HepG2 (cell line): ENCODE measurements at regions not wholly inside any gene's neighbourhood (a gene's known extent, or its start where the extent isn't known, plus 50 kb on each side); places are given as distances from the start of the nearest gene placed in this dataset.

ENCODE experiments used
- ATAC-seq: fragments of 200-7000 bp; cut with Tn5 transposase; 3 replicates; pipeline ENCODE4 v1.9.1; 2020; ENCODE audit warnings: mild to moderate bottlenecking, moderate library complexity
- BruUV-seq: library from RNA; stranded (reverse); fragments of 400-500 nt; replicated peaks from 2 replicates; lab custom pipeline; 2021; lab: Mats Ljungman, UMichigan
- CTCF ChIA-PET: fragments of 300-600 bp; formaldehyde crosslinking; extraction: SDS; loops from one replicate; lab custom pipeline; 2021; ENCODE audit warnings: low total read pairs, inconsistent platforms, low intra/inter-chr PET ratio; lab: Yijun Ruan, JAX
- POLR2A ChIA-PET: fragments of 350-600 bp; sonication (Branson Sonifier 250); formaldehyde crosslinking; loops from one replicate; lab custom pipeline; 2020; ENCODE audit warnings: antibody characterized with exemption, inconsistent platforms; lab: Yijun Ruan, JAX
- DNase-seq: peaks from one replicate; pipeline ENCODE4 v3.0.0-alpha.2; 2015; ENCODE audit warnings: low spot score
- FAIRE-seq: peaks from 3 replicates; lab custom pipeline; 2011; peaks lifted over from hg19 to GRCh38; lab: Jason Lieb, UNC
- H2AFZ ChIP-seq: one replicate; pipeline ENCODE4 v1.6.1; 2011; ENCODE audit warnings: low read length, inconsistent platforms
- H3K27ac ChIP-seq: fragments of 300-600 bp; 3 replicates; pipeline ENCODE4 v1.8.0; 2011; ENCODE audit warnings: mixed run types, mild to moderate bottlenecking, mixed read lengths, low read length, inconsistent platforms; ENCODE audit not compliant: insufficient read depth; ENCODE audit errors: extremely low read length
- H3K27me3 ChIP-seq, 2 experiments: fragments of 200-600 bp in 1 of 2; 2 replicates in 1 of 2; 3 replicates in 1 of 2; pipeline versions ENCODE4 v1.6.0 to v1.8.0; 2011; ENCODE audit warnings: low read length in 2 of 2, mild to moderate bottlenecking in 2 of 2, moderate library complexity in 2 of 2, inconsistent platforms in 1 of 2; ENCODE audit not compliant: insufficient read depth in 2 of 2, control insufficient read depth in 1 of 2
- H3K36me3 ChIP-seq, 2 experiments: fragments of 200-600 bp in 1 of 2; replicated peaks in 1 of 2; 2 replicates in 1 of 2; 3 replicates in 1 of 2; pipeline versions ENCODE4 v1.5.1 to v1.8.0; 2011; ENCODE audit warnings: low read length in 2 of 2, inconsistent platforms in 1 of 2; ENCODE audit not compliant: insufficient read depth in 2 of 2, control insufficient read depth in 1 of 2
- H3K4me1 ChIP-seq: 2 replicates; pipeline ENCODE4 v1.5.1; 2012; ENCODE audit warnings: low read length, inconsistent platforms; ENCODE audit not compliant: insufficient read depth
- H3K4me2 ChIP-seq: 2 replicates; pipeline ENCODE4 v1.6.0; 2011; ENCODE audit warnings: low read depth, low read length, inconsistent platforms
- H3K4me3 ChIP-seq, 3 experiments: fragments of 200-600 bp in 1 of 3; sonication (generic), shearing (Covaris generic) in 1 of 3; replicated peaks in 1 of 3; 2 replicates each; pipeline ENCODE4 v1.5.1; 2011 to 2016; ENCODE audit warnings: low read length in 3 of 3, inconsistent platforms in 2 of 3, low read depth in 2 of 3, mild to moderate bottlenecking in 2 of 3, control low read depth in 1 of 3, mixed read lengths in 1 of 3; ENCODE audit not compliant: insufficient read depth in 1 of 3
- H3K79me2 ChIP-seq: one replicate; pipeline ENCODE4 v1.6.1; 2011; ENCODE audit warnings: low read length, inconsistent platforms; ENCODE audit not compliant: insufficient read depth
- H3K9ac ChIP-seq: 2 replicates; pipeline ENCODE4 v1.6.0; 2011; ENCODE audit warnings: mild to moderate bottlenecking, low read depth, low read length, inconsistent platforms; ENCODE audit not compliant: insufficient read depth
- H3K9me3 ChIP-seq: 2 replicates; pipeline ENCODE4 v1.5.1; 2012; ENCODE audit warnings: mild to moderate bottlenecking, low read length
- H4K20me1 ChIP-seq: 2 replicates; pipeline ENCODE4 v1.6.0; 2011; ENCODE audit warnings: inconsistent platforms, mild to moderate bottlenecking, low read length, moderate library complexity; ENCODE audit not compliant: insufficient read depth
- EEA1 ChIP-seq: sonication (generic); formaldehyde crosslinking; IDR thresholded peaks from 2 replicates; pipeline ENCODE4 v1.5.1; 2020; ENCODE audit warnings: mild to moderate bottlenecking, missing genetic modification reagents, borderline replicate concordance
- ERF ChIP-seq: IDR thresholded peaks from 2 replicates; pipeline ENCODE4 v1.6.1; 2018; ENCODE audit warnings: missing biosample characterization, missing genetic modification reagents
- ESRRA ChIP-seq: sonication (generic); formaldehyde crosslinking; IDR thresholded peaks from 2 replicates; pipeline ENCODE4 v1.5.1; 2020; ENCODE audit warnings: mild to moderate bottlenecking, low read depth, missing genetic modification reagents
- FOXC1 ChIP-seq: sonication (generic); formaldehyde crosslinking; IDR thresholded peaks from 2 replicates; pipeline ENCODE4 v1.8.0; 2022; ENCODE audit warnings: mild to moderate bottlenecking, missing genetic modification reagents, borderline replicate concordance
- GABPA ChIP-seq, 2 experiments: IDR thresholded peaks; 2 replicates each; pipeline ENCODE4 v1.6.1; 2011 to 2016; ENCODE audit warnings: low read depth in 2 of 2, low read length in 1 of 2, missing biosample characterization in 1 of 2, missing genetic modification characterization in 1 of 2
- GABPB1 ChIP-seq: IDR thresholded peaks from 2 replicates; pipeline ENCODE4 v1.6.1; 2016; ENCODE audit warnings: mild to moderate bottlenecking, missing genetic modification reagents, moderate library complexity, missing compliant biosample characterization
- KDM4B ChIP-seq: sonication (generic); formaldehyde crosslinking; IDR thresholded peaks from 2 replicates; pipeline ENCODE4 v1.4.0; 2020; ENCODE audit warnings: missing genetic modification reagents
- KDM6A ChIP-seq: IDR thresholded peaks from 2 replicates; pipeline ENCODE4 v1.6.1; 2016; ENCODE audit warnings: low read depth
- ZC3H13 ChIP-seq: sonication (generic); formaldehyde crosslinking; IDR thresholded peaks from 2 replicates; pipeline ENCODE4 v1.8.1; 2023; ENCODE audit warnings: mild to moderate bottlenecking, missing genetic modification reagents, moderate library complexity
- ZEB1 ChIP-seq: IDR thresholded peaks from 2 replicates; pipeline ENCODE4 v1.6.1; 2012; ENCODE audit warnings: mild to moderate bottlenecking, low read depth, inconsistent platforms; ENCODE audit not compliant: insufficient replicate concordance
- ZNF766 ChIP-seq: sonication (generic); formaldehyde crosslinking; IDR thresholded peaks from 2 replicates; pipeline ENCODE4 v1.5.0; 2020; ENCODE audit warnings: missing genetic modification reagents, borderline replicate concordance
- WGBS: methylation state at CpG from one replicate; pipeline ENCODE4 v1.1.6; 2017; ENCODE audit warnings: low lambda C conversion rate; 5-methylcytosine and 5-hydroxymethylcytosine counted together
- in situ Hi-C: cut with HindIII; loops from 2 replicates; pipeline ENCODE4 v1.10.0; 2017; ENCODE audit warnings: low pct_unique_long_range_greater_than_20kb; ENCODE audit not compliant: extremely low pct_ligation_motif_present
- intact Hi-C: fragments of 100-400 bp; cut with micrococcal nuclease; formaldehyde crosslinking; loops from one replicate; pipeline ENCODE4 v1.10.0; 2022; ENCODE audit not compliant: unreplicated experiment
- TF ChIP-seq, protein P1 (sequence below): sonication (generic); formaldehyde crosslinking; IDR thresholded peaks from 2 replicates; pipeline ENCODE4 v1.4.0; 2020; ENCODE audit warnings: mild to moderate bottlenecking, missing genetic modification reagents

DNA sequence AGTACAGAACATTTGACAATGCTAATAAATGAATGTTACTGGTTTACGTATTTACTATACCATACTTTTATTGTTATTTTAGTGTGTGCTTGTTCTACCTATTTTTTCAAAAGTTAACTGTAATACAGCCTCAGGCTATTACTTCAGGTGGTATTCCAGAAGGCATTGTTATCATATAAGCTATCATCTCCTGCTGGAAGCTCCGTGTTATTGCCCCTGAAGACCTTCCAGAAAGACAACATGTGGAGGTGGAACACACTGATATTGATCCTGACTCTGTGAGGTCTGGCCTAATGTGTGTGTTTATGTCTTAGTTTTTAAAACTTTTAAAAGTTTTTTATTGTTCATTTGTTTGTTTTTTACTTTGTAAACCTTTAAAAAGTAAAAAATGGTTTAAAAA is 509.8 kb upstream of the SPRY2 start:
- ChIA-PET POLR2A (no interaction called here), CTCF (no interaction called here)
- H3K4me3 ChIP-seq: no peak overlapping the region
- no peak overlapping the region for H3K27ac ChIP-seq
- DNase-seq (no peak), ATAC-seq (no peak), FAIRE-seq (no peak)
- H3K36me3 ChIP-seq: no peaks in the 10 kb centered on the region
- no peak overlapping the region for H3K9ac ChIP-seq
- BruUV-seq: no TSS peak
- H4K20me1 ChIP-seq: no peaks in the 10 kb centered on the region
- H2AFZ ChIP-seq: no peak overlapping the region
- H3K79me2 ChIP-seq: no peaks in the 10 kb centered on the region
- WGBS: 28% methylated on average over 2 of the region's 2 CpGs
- H3K4me2 ChIP-seq: no peak overlapping the region
- no peaks in the 10 kb centered on the region; a peak in 1 of 5 replicates for H3K27me3 ChIP-seq
- no peaks in the 10 kb centered on the region for H3K4me1 ChIP-seq
- H3K9me3 ChIP-seq: no peaks in the 10 kb centered on the region
- TF ChIP-seq KDM6A (no peak), KDM4B (CRISPR knock-in tag) (no peak), ERF (CRISPR knock-in tag) (no peak), FOXC1 (CRISPR knock-in tag) (no peak), ZEB1 (no peak), ESRRA (CRISPR knock-in tag) (no peak), ZC3H13 (no peak), EEA1 (CRISPR knock-in tag) (no peak), ZNF766 (CRISPR knock-in tag) (no peak), GABPA (IDR thresholded peaks at IDR 0.05; ENCODE audit: low read depth, low read length) (no peak), GABPA (CRISPR knock-in tag; IDR thresholded peaks at IDR 0.05; ENCODE audit: low read depth) (no peak), GABPB1 (no peak)
- TF ChIP-seq, protein P1, sequence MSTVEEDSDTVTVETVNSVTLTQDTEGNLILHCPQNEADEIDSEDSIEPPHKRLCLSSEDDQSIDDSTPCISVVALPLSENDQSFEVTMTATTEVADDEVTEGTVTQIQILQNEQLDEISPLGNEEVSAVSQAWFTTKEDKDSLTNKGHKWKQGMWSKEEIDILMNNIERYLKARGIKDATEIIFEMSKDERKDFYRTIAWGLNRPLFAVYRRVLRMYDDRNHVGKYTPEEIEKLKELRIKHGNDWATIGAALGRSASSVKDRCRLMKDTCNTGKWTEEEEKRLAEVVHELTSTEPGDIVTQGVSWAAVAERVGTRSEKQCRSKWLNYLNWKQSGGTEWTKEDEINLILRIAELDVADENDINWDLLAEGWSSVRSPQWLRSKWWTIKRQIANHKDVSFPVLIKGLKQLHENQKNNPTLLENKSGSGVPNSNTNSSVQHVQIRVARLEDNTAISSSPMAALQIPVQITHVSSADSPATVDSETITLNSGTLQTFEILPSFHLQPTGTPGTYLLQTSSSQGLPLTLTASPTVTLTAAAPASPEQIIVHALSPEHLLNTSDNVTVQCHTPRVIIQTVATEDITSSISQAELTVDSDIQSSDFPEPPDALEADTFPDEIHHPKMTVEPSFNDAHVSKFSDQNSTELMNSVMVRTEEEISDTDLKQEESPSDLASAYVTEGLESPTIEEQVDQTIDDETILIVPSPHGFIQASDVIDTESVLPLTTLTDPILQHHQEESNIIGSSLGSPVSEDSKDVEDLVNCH (CRISPR knock-in tag): no peak
- in situ Hi-C loops (no loop called here), intact Hi-C loops (no loop called here)
